HG03460 (cell line): ENCODE measurements at regions not wholly inside any gene's neighbourhood (a gene's known extent, or its start where the extent isn't known, plus 50 kb on each side); places are given as distances from the start of the nearest gene placed in this dataset.
"Not testable (repeated sequence)": the region's sequence is repeated elsewhere in the genome, so short reads cannot be mapped to it uniquely, and the experiment has no call there.

Experiments used
- ATAC-seq: cut with Tn5 transposase; IDR thresholded peaks from one replicate; pipeline ENCODE4 v1.9.1; 2021; ENCODE audit not compliant: unreplicated experiment

DNA sequence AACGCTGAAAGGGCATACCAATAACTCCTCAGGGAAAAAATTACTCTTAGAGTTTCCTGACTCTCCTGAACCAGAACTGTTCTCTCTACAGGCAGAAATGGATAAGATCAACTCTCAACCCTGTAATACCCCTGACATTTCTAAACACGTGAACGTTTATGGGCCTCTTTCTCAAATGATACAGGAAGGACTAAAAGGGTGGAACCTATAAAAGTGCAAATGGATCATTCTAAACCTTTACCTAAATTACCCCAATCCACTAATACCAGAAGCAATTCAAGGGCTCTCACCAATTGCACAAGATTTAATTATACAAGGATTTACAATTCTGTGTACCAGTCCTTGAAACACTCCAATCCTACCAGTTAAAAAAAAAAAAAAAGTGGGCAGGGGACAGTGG is 98.0 kb upstream of the FAM174B start:
- ATAC-seq = no peak

DNA sequence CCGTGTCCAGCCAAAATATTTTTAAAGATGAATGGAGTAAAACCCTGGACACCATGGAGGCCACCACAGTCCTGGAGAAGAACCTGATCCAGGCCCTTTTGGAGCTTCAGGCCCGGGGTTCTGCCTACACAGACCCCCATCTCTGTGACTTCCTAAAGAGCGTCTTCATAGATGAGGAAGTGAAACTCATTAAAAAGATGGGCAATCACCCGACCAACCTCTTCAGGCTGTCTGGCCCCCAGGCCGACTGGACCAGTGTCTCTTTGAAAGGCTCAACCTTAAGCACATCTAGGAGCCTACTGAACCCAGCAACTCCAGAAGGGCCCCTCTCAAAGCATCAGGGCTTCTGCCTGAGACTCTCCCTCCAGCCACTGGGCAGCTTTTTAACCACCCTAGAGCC is 107.9 kb upstream of the FAM174B start:
- no peak for ATAC-seq

DNA sequence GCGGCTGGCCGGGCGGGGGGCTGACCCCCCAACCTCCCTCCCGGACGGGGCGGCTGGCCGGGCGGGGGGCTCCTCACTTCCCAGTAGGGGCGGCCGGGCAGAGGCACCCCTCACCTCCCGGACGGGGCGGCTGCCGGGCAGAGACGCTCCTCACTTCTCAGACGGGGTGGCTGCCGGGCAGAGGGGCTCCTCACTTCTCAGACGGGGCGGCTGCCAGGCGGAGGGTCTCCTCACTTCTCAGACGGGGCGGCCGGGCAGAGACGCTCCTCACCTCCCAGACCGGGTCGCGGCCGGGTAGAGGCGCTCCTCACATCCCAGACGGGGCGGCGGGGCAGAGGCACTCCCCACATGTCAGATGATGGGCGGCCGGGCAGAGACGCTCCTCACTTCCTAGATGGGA is 112.6 kb upstream of the FAM174B start:
- ATAC-seq = not testable (repeated sequence)

DNA sequence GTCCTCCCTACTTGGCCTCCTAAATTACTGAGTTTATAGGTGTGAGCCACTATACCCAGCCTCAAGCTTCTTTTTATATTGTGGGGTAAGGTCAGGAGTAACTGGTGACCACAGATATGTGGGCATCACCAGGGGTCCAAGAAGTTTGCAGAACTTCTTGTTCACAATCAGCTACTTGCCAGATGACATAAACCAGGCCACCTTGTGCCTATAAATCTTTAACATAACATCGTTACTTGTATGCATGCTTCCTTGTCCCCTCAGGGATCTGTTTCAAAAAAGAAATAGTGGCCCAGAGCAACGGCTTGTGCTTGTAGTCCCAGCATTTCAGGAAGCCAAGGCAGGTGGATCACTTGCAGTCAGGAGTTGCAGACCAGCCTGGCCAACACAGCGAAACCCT is 115.1 kb upstream of the FAM174B start:
- ATAC-seq = no peak

DNA sequence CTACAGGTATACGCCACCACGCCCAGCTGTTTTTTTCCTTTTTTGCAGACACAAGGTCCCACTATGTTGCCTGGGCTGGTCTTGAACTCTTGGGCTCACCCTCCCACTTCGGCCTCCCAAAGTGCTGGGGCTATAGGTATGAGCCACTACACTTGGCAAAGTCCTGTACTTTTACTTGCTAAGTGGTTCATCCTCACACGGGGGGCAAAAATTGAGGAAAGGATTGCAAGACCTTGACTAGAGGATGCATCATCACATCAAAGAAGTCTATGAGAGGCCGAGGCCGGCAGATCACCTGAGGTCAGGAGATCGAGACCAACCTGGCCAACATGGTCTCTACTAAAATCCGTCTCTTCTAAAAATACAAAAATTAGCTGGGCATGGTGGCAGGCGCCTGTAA is 116.5 kb upstream of the FAM174B start:
- no peak for ATAC-seq

DNA sequence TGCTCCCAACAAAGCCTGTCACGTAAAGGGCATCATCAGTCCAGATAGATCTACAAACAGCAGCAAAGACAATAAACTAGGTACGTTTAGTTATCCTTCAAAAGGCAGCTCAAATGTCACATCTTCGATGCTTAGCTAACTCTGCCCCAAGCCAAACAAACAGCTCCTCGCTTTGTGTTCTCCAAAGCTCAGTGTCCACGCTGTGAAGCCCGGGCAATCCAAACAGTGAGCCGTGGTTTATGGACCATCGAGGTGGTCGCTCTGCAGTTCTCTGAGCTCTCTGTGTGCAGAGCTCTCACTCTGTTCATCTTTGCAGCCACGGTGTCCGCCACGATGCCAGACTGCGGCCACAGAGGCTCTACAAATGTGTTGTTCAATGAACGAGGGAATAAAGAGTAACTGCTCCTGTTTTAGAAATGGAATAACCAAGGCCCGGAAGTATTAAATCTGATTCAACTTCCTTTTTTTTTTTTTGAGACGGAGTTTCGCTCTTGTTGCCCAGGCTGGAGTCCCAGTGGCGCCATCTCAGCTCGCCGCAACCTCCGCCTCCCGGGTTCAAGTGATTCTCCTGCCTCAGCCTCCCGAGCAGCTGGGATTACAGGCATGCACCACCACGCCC is 117.2 kb upstream of the FAM174B start:
- ATAC-seq = no peak

DNA sequence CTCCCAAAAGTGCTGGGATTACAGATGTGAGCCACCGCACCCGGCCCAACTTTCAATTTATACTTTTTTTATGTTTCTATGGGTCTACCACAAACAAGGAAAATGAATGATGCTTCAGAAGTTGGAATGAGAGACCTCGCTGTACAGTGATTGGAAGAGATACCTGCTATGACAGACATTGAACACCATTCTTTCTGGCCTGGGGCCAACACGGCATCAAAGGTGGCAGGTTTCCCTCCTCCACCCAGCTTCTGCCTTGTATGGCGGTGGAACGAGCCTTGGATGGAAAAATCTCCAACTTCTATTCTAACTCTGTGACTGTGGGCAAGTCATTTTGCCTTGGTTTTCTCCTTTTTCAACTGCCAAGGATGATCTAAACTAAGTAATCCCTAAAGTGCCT is 117.8 kb upstream of the FAM174B start:
- no peak for ATAC-seq

DNA sequence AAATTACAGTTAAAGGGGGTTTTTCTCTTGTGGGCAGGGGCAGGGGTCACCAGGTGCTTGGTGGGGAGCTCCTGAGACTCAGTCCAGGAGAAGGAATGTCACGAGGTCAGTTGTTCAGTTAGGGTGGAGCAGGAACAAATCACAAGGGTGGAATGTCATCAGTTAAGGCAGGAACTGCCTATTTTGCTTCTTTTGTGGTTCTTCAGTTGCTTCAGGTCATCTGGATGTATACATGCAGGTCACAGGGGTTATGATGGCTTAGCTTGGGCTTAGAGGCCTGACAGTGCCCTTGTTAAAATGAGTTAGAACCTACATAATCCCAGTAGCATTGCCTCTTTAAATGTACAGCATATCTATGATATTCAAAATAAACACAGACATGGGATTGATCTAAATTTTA is 120.2 kb upstream of the CHD2 start:
- ATAC-seq = no peak

DNA sequence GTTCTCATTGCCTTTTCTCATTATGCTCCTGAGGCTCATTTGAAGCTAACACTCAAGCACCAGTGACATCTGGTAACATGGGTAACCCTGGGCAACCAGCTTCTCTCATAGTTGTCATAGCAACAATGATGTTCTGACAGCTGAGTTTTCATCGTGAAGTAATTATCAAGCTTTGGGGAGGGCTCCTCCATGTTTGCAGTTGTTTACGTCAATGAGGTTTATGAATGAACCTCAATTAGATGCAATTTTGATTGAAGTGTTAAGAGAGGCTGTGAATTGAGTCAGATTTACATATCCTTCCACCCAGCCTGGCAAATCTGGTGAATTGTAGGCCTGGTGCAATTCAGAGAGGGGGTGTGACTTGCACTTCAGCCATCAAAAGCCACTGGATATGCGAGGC is 119.3 kb upstream of the CHD2 start:
- ATAC-seq = no peak

DNA sequence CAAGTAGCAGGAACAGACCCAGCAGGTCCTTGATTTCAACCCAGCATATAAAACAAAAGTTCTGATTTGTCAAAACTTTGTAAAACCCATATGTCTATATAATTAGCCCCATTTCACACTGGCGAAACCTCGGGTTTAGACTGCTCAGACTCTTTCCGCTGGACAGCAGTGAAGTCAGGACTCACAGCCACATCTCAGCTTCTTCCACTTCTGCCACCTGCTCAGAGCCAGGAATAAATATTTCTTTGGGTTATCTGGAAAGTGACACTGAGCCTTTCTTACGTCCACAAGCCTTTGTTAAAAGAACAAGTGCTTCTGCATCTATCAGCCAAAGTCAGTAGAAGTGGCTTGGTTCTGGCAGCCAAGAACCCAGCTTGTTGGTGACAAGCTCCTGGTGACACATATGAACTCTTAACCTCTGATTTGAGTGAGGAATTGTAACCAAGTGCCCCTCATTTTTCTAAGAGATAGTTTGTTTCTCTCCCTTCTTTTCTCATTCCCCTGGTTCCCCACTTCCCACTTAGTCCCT is 118.1 kb upstream of the CHD2 start:
- no peak for ATAC-seq

DNA sequence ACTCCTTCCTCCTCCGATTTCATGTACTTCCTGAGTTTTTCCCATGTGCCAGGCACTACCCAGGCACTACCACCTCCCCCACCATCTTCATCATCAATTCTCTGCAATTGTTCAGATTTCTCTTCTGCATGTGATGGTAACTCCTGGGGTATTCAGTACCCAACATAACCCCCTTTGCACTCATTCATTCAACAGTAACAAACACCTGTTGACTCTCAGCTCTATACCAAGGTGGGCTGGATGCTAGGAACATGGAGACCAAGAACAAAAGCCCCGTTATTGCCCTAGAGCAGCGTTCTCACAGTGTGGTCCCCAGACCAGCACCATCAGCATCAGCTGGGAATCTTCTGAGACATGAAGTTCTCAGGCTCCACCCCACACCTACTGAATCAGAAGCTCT is 113.0 kb upstream of the CHD2 start:
- ATAC-seq = no peak

DNA sequence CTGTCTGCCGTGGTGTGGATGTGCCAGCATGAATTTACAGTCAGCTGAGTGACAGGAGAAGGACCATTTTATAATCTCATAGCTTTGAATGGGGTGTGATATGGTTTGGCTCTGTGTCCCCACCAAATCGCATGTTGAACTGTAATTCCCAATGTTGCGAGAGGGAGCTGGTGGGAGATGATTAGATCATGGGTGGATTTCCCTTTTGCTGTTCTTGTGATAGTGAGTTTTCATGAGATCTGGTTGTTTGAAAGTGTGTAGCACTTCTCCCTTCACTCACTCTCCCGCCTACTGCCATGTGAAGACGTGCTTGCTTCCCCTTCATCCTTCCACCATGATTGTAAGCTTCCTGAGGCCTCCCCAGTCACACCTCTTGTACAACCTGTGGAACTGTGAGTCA is 111.9 kb upstream of the CHD2 start:
- no peak for ATAC-seq

DNA sequence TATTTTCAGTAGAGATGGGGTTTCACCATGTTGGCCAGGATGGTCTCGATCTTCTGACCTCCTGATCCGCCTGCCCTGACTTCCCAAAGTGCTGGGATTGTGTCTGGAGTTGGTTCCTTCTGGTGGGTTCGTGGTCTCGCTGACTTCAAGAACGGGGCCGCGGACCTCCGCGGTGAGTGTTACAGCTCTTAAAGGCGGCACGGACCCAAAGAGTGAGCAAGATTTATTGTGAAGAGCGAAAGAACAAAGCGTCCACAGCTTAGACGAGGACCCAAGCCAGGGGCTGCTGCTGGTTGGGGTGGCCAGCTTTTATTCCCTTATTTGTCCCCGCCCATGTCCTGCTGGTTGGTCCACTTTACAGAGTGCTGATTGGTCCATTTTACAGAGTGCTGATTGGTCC is 111.3 kb upstream of the CHD2 start:
- ATAC-seq = not testable (repeated sequence)

DNA sequence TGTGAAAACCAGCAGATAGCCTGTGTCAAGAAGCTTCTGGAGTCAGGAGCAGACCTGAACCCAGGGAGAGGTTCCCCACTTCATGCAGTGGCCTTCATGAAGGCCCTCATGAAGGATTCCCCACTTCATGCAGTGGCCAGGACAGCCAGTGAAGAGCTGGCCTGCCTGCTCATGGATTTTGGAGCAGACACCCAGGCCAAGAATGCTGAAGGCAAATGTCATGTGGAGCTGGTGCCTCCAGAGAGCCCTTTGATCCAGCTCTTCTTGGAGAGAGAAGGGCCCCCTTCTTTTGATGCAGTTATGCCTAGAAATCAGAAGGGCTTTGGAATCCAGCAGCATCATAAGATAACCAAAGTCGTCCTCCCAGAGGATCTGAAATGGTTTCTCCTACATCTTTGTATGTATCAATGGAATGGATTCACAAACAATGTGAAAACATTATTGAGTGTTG is 103.9 kb upstream of the CHD2 start:
- ATAC-seq = no peak

DNA sequence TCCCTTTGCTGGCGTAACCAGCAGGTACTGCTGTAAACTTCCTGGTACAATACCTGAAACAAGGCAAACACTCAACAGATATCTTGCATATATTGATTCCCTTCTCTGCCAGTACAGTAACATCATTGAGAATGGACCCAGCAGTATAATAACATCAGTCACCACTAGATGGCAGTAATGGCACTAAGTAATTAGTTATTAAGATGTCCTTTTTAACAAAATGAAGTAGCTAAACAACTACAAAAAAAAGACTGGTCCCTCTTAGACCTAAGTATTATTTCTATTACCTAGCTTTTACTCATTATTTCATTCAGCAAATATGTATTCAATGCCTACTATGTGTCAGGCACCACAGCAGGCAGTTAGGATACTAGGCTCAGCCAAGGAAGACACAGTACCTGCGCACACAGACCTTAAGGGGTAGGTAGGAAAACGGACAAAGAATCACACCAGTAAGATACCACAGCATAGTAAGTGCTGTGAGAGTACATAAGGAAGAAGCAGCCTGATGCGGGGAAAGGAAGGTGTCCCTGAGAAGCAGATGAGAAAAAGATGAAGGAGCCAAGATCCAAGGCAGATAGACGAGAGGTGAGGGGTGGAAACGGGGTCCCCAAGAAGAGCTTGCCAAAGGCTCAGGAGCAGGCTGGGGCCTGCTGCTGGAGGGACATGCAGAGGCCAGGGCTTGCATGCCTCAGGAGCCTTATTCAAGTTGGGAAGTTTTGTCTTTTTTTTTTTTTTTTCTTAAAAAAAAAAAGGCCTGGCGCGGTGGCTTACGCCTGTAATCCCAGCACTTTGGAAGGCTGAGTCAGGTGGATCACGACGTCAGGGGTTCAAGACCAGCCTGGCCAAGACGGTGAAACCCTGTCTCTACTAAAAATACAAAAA is 102.7 kb upstream of the CHD2 start:
- peak; percentile 61 for ATAC-seq

DNA sequence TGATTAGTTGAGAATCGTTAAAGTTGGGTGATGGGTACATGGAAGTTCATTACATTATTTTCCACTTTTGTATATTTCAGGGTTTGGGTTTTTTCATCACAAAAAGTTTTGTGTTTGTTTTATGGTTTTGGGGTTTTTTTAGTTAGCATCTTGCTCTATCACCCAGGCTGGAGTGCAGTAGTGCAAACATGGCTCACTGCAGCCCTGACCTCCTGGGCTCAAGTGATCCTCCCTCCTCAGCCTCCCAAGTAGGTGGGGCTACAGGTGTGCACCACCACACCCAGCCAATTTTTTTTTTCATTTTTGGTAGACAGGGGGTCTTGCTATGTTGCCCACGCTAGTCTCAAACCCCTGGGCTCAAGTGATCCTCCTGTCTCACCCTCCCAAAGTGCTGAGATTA is 100.1 kb upstream of the CHD2 start:
- ATAC-seq = no peak

DNA sequence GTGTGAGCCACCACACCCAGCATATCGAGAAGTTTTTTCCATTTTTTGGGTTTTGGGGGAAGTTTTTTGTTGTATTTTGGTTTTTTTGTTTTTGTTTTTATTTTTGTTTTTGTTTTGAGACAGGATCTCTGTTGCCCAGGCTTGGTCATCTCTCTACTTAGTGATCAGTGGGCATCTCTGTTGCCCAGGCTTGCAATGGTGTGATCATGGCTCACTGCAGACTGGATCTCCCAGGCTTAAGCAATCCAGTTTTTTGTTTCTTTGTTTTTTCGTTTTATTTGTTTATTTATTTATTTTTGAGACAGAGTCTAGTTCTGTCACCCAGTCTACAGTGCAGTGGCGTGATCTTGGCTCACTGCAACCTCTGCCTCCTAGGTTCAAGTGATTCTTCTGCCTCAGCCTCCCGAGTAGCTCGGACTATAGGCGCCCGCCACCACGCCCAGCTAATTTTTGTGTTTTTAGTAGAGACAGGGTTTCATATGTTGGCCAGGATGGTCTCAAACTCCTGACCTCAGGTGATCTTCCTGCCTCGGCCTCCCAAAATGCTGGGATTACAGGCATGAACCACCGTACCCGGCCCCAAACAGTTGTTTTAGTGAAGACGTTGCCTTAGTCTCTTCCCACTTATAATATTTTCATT is 99.6 kb upstream of the CHD2 start:
- ATAC-seq = not testable (repeated sequence)

DNA sequence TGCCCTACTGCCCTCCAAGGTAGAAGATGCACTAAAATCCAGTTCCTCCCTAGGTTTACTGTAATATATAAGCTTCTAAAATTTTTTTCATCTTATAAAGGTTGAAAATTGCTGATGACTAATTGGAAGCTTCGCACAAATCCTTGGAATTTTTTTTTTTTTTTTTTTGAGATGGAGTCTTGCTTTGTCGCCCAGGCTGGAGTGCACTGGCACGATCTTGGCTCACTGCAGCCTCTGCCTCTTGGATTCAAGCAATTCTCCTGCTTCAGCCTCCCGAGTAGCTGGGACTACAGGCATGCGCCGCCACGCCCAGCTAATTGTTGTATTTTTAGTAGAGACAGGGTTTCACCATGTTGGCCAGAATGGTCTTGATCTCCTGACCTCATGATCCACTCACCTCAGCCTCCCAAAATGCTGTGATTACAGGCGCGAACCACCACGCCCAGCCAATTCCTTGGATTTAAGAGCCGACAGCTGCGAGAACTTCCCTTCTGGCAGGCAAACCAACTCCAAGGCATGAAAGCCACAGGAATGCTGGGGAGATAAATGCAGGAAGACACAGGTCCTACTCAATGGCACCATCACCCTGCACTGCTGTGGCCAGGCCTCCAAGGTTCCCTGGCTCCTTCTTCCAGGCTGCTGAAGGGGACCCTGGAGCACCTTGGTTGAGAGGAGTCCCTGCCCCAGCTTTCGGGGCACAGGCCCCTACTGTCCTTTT is 98.9 kb upstream of the CHD2 start:
- ATAC-seq = not testable (repeated sequence)

DNA sequence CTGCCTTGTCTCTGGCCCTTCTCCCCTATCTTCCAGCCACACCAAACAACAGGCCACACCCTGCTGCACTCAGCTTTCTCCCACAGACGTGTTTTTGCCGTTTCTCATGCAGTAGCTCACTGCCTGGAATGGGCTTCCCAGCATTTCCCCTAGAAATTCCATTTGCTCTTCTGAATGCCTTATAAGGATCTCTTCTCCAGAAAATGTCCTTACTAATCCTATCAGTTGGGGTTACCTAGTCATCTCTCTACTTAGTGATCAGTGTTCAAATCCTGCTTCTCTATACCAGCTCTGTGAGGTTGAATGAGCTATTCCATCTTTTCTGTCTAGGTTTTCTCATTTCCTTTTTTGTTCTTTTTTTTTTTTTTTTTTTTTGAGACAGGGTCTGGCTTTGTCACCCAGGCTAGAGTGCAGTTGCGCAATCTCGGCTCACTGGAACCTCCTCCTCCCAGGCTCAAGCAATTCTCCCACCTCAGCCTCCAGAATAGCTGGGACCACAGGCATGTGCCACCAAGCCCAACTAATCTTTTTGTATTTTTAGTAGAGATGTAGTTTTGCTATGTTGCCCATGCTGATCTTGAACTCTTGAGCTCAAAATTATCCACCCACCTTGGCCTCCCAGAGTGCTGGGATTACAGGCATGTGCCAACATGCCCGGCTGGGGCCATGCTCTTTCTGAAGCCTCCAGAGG is 98.2 kb upstream of the CHD2 start:
- ATAC-seq = no peak

DNA sequence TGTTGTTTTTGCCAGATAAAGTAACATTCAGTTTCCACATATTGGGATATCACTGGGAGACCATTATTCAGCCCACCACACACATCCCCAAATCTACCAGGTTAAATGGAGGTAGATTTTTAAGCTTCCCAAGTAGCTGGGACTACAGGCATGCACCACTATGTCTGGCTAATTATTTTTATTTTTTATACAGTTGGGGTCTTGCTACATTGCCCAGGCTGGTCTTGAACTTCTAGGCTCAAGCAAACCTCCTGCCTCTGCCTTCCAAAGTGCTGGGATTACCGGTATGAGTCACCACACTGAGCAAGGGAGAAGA is 96.6 kb upstream of the CHD2 start:
- ATAC-seq = no peak
